ENCODE measurements at regions not wholly inside any gene's neighbourhood (a gene's known extent, or its start where the extent isn't known, plus 50 kb on each side); places are given as distances from the start of the nearest gene placed in this dataset.

DNA sequence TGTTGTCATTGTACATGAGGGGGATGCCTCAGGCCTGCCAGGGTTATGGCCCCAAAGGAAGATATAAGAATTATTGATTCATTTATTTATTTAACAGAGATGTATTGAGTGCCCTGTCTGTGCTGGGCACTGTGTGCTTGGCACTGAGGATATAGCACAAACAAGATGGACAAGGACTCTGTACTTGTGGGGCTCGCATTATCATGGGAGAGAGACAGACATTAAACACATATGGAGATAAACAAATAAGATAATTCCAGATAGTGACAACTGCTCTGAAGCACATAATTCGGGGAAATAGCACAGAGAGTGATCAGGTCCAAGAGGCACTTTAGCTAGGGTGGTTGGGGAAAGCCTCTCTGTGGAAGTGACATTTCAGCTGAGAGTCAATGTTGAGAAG, 119.8 kb upstream of the ARHGAP20 start:
- TF ChIP-seq, protein P1, sequence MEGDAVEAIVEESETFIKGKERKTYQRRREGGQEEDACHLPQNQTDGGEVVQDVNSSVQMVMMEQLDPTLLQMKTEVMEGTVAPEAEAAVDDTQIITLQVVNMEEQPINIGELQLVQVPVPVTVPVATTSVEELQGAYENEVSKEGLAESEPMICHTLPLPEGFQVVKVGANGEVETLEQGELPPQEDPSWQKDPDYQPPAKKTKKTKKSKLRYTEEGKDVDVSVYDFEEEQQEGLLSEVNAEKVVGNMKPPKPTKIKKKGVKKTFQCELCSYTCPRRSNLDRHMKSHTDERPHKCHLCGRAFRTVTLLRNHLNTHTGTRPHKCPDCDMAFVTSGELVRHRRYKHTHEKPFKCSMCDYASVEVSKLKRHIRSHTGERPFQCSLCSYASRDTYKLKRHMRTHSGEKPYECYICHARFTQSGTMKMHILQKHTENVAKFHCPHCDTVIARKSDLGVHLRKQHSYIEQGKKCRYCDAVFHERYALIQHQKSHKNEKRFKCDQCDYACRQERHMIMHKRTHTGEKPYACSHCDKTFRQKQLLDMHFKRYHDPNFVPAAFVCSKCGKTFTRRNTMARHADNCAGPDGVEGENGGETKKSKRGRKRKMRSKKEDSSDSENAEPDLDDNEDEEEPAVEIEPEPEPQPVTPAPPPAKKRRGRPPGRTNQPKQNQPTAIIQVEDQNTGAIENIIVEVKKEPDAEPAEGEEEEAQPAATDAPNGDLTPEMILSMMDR (IDR thresholded peaks at IDR 0.05): no peak
- no peak for TF ChIP-seq POLR2A (IDR thresholded peaks at IDR 0.05)
